ENCODE measurements at regions not wholly inside any gene's neighbourhood (a gene's known extent, or its start where the extent isn't known, plus 50 kb on each side); places are given as distances from the start of the nearest gene placed in this dataset.

GRCh38 chr1:70820995-70821394 is 226.6 kb downstream of the PTGER3 start:
- DNase-seq (no peak), ATAC-seq (ENCODE audit: low read depth) (no peak)
- Histone ChIP-seq H3K4me2 (replicated peaks; ENCODE audit: low read depth, low read length, poor library complexity, severe bottlenecking) (no peak overlapping the region), H3K27me3 (replicated peaks in 1 of 4; ENCODE audit: control extremely low read depth in 1 of 4, control insufficient read depth in 3 of 4, insufficient read depth in 4 of 4, low read length in 3 of 4) (no peaks in the 10 kb centered on the region), H2AFZ (ENCODE audit: insufficient read depth, low read depth, low read length, poor library complexity, severe bottlenecking) (no peak overlapping the region), H3K79me2 (ENCODE audit: control insufficient read depth, insufficient read depth, low read length) (no peaks in the 10 kb centered on the region), H3K36me3 (replicated peaks in 1 of 2; ENCODE audit: control extremely low read depth in 1 of 2, control insufficient read depth in 1 of 2, extremely low read depth in 1 of 2, insufficient read depth in 2 of 2, low read length in 1 of 2) (no peaks in the 10 kb centered on the region), H3K27ac (ENCODE audit: low read length in 2 of 2) (no peak overlapping the region), H3K4me1 (ENCODE audit: control insufficient read depth in 2 of 2, insufficient read depth in 2 of 2, low read length in 2 of 2) (no peaks in the 10 kb centered on the region), H3K9ac (ENCODE audit: low read length) (no peak overlapping the region), H3K4me3 (ENCODE audit: control extremely low read depth in 1 of 5, extremely low read depth in 1 of 5, insufficient read depth in 1 of 5, low read depth in 2 of 5, low read length in 4 of 5) (no peak overlapping the region), H3K9me3 (ENCODE audit: control extremely low read depth in 1 of 3, control insufficient read depth in 2 of 3, insufficient read depth in 1 of 3, low read length in 2 of 3) (no peaks in the 10 kb centered on the region), H4K20me1 (ENCODE audit: control insufficient read depth, insufficient read depth, low read length, poor library complexity, severe bottlenecking) (no peaks in the 10 kb centered on the region)
- Mint-ChIP-seq H3K4me3 (no peak overlapping the region), H3K27me3 (no peaks in the 10 kb centered on the region), H3K9me3 (ENCODE audit: insufficient read depth) (no peaks in the 10 kb centered on the region), H3K4me1 (no peaks in the 10 kb centered on the region), H3K27ac (no peak overlapping the region)
- ChIA-PET POLR2A (no interaction called here), CTCF (no interaction called here)
- WGBS (ENCODE audit: insufficient coverage) = 55% methylated on average over 2 of the region's 2 CpGs
- intact Hi-C loops (cut with micrococcal nuclease) = no loop called here
- no peak for TF ChIP-seq EZH2 (IDR thresholded peaks at IDR 0.05; ENCODE audit: borderline replicate concordance, insufficient read depth, low read depth, low read length, poor library complexity, severe bottlenecking)
- no peak for TF ChIP-seq CTCF (IDR thresholded peaks at IDR 0.05)

GRCh38 chr1:70826428-70826827 is 221.2 kb downstream of the PTGER3 start:
- peaks cover 0 to 2% (median 0%) of the 10 kb centered on the region in 3 donors for H3K9me3 ChIP-seq (ENCODE audit: control extremely low read depth in 1 of 3, control insufficient read depth in 2 of 3, insufficient read depth in 1 of 3, low read length in 2 of 3)
- no peaks in the 10 kb centered on the region for H3K4me1 Mint-ChIP-seq
- intact Hi-C loops (cut with micrococcal nuclease) = no loop called here
- no peaks in the 10 kb centered on the region for H3K36me3 ChIP-seq (replicated peaks in 1 of 2; ENCODE audit: control extremely low read depth in 1 of 2, control insufficient read depth in 1 of 2, extremely low read depth in 1 of 2, insufficient read depth in 2 of 2, low read length in 1 of 2)
- no peak overlapping the region for H3K27ac Mint-ChIP-seq
- no peaks in the 10 kb centered on the region for H3K79me2 ChIP-seq (ENCODE audit: control insufficient read depth, insufficient read depth, low read length)
- ATAC-seq (ENCODE audit: low read depth) = no peak
- H2AFZ ChIP-seq (ENCODE audit: insufficient read depth, low read depth, low read length, poor library complexity, severe bottlenecking) = no peak overlapping the region
- TF ChIP-seq EZH2 (IDR thresholded peaks at IDR 0.05; ENCODE audit: borderline replicate concordance, insufficient read depth, low read depth, low read length, poor library complexity, severe bottlenecking) = no peak
- no peaks in the 10 kb centered on the region for H3K27me3 Mint-ChIP-seq
- H3K9me3 Mint-ChIP-seq (ENCODE audit: insufficient read depth) = peaks cover 2% of the 10 kb centered on the region
- H3K4me2 ChIP-seq (replicated peaks; ENCODE audit: low read depth, low read length, poor library complexity, severe bottlenecking) = no peak overlapping the region
- H3K4me1 ChIP-seq (ENCODE audit: control insufficient read depth in 2 of 2, insufficient read depth in 2 of 2, low read length in 2 of 2) = no peaks in the 10 kb centered on the region
- no peak overlapping the region for H3K4me3 ChIP-seq (ENCODE audit: control extremely low read depth in 1 of 5, extremely low read depth in 1 of 5, insufficient read depth in 1 of 5, low read depth in 2 of 5, low read length in 4 of 5)
- 92% methylated on average over 2 of the region's 3 CpGs for WGBS (ENCODE audit: insufficient coverage)
- no peak for DNase-seq
- ChIA-PET POLR2A (no interaction called here), CTCF (no interaction called here)
- H3K27me3 ChIP-seq (replicated peaks in 1 of 4; ENCODE audit: control extremely low read depth in 1 of 4, control insufficient read depth in 3 of 4, insufficient read depth in 4 of 4, low read length in 3 of 4) = no peaks in the 10 kb centered on the region
- no peak overlapping the region for H3K9ac ChIP-seq (ENCODE audit: low read length)
- H3K27ac ChIP-seq (ENCODE audit: low read length in 2 of 2) = no peak overlapping the region
- no peaks in the 10 kb centered on the region for H4K20me1 ChIP-seq (ENCODE audit: control insufficient read depth, insufficient read depth, low read length, poor library complexity, severe bottlenecking)
- no peak overlapping the region for H3K4me3 Mint-ChIP-seq
